ENCODE measurements at regions not wholly inside any gene's neighbourhood (a gene's known extent, or its start where the extent isn't known, plus 50 kb on each side); places are given as distances from the start of the nearest gene placed in this dataset.

GRCh38 chr2:419687-420317 lies 131.9 kb upstream of the ALKAL2 start:
- no peaks in the 10 kb centered on the region for H3K36me3 ChIP-seq
- DNase-seq (no peak), ATAC-seq (no peak)
- H3K9me3 ChIP-seq: no peaks in the 10 kb centered on the region
- no peak overlapping the region for H3K27ac ChIP-seq
- TF ChIP-seq, protein P1, sequence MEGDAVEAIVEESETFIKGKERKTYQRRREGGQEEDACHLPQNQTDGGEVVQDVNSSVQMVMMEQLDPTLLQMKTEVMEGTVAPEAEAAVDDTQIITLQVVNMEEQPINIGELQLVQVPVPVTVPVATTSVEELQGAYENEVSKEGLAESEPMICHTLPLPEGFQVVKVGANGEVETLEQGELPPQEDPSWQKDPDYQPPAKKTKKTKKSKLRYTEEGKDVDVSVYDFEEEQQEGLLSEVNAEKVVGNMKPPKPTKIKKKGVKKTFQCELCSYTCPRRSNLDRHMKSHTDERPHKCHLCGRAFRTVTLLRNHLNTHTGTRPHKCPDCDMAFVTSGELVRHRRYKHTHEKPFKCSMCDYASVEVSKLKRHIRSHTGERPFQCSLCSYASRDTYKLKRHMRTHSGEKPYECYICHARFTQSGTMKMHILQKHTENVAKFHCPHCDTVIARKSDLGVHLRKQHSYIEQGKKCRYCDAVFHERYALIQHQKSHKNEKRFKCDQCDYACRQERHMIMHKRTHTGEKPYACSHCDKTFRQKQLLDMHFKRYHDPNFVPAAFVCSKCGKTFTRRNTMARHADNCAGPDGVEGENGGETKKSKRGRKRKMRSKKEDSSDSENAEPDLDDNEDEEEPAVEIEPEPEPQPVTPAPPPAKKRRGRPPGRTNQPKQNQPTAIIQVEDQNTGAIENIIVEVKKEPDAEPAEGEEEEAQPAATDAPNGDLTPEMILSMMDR (IDR thresholded peaks at IDR 0.05): no peak
- no peak overlapping the region for H3K4me3 ChIP-seq
- intact Hi-C loops (cut with DNase I): no loop called here
- H3K4me1 ChIP-seq: no peaks in the 10 kb centered on the region
- no peaks in the 10 kb centered on the region for H3K27me3 ChIP-seq

- intact Hi-C loops (cut with DNase I): no loop called here
- DNase-seq: no peak
Observed at GRCh38 chr2:417662-418061, 129.8 kb upstream of the ALKAL2 start.

DNA sequence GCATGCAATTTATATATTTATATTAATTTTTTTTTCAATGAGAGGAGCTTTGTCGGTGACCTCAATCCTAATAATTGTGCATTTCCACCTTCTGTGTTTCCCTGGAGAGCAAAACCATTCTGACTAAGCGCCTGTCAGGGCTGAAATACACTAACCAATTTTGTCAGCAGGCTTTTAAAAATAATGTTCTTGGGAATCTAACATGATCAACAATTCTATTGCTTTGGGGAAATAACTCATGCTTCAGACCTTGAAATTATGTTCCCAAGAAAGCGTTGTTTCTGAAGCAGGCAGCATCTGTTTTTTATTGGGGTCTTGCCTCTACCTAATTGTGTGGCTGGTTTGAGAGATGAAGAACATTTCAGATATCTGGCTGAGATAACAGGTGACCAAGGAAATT lies 129.1 kb upstream of the ALKAL2 start:
- H3K36me3 ChIP-seq: no peaks in the 10 kb centered on the region
- TF ChIP-seq, protein P1 (IDR thresholded peaks at IDR 0.05): no peak
- H3K27ac ChIP-seq: no peak overlapping the region
- no peaks in the 10 kb centered on the region for H3K27me3 ChIP-seq
- ATAC-seq (no peak), DNase-seq (no peak)
- H3K4me3 ChIP-seq: no peak overlapping the region
- no peaks in the 10 kb centered on the region for H3K9me3 ChIP-seq
- intact Hi-C loops (cut with DNase I): no loop called here
- no peaks in the 10 kb centered on the region for H3K4me1 ChIP-seq

More at GRCh38 chr2:417662-418061, 129.8 kb upstream of the ALKAL2 start:
- no peak for ATAC-seq
- Histone ChIP-seq H3K36me3 (no peaks in the 10 kb centered on the region), H3K27ac (no peak overlapping the region), H3K4me1 (no peaks in the 10 kb centered on the region), H3K27me3 (no peaks in the 10 kb centered on the region), H3K9me3 (no peaks in the 10 kb centered on the region), H3K4me3 (no peak overlapping the region)
- TF ChIP-seq, protein P1 (IDR thresholded peaks at IDR 0.05): no peak

GRCh38 chr2:415986-416610 lies 128.2 kb upstream of the ALKAL2 start:
- no peaks in the 10 kb centered on the region for H3K4me1 ChIP-seq
- intact Hi-C loops (cut with DNase I): no loop called here
- TF ChIP-seq, protein P1 (IDR thresholded peaks at IDR 0.05): no peak

GRCh38 chr2:409523-409922 lies 121.6 kb upstream of the ALKAL2 start:
- H3K27me3 ChIP-seq: peaks cover 5% of the 10 kb centered on the region
- H3K27ac ChIP-seq: no peak overlapping the region
- H3K4me3 ChIP-seq: no peak overlapping the region
- H3K36me3 ChIP-seq: no peaks in the 10 kb centered on the region
- H3K9me3 ChIP-seq: no peaks in the 10 kb centered on the region
- ATAC-seq (peak; percentile 19), DNase-seq (no peak)
- no peaks in the 10 kb centered on the region for H3K4me1 ChIP-seq
- TF ChIP-seq, protein P1 (IDR thresholded peaks at IDR 0.05): no peak
- intact Hi-C loops (cut with DNase I): no loop called here

More at GRCh38 chr2:415986-416610, 128.2 kb upstream of the ALKAL2 start:
- Histone ChIP-seq H3K9me3 (no peaks in the 10 kb centered on the region), H3K36me3 (no peaks in the 10 kb centered on the region), H3K4me3 (no peak overlapping the region), H3K27me3 (no peaks in the 10 kb centered on the region), H3K27ac (no peak overlapping the region)
- ATAC-seq (no peak), DNase-seq (no peak)

Measured in upper lobe of right lung (tissue), 1 donor.